ENCODE measurements at regions not wholly inside any gene's neighbourhood (a gene's known extent, or its start where the extent isn't known, plus 50 kb on each side); places are given as distances from the start of the nearest gene placed in this dataset.
"Not testable (repeated sequence)": the region's sequence is repeated elsewhere in the genome, so short reads cannot be mapped to it uniquely, and the experiment has no call there.

DNA sequence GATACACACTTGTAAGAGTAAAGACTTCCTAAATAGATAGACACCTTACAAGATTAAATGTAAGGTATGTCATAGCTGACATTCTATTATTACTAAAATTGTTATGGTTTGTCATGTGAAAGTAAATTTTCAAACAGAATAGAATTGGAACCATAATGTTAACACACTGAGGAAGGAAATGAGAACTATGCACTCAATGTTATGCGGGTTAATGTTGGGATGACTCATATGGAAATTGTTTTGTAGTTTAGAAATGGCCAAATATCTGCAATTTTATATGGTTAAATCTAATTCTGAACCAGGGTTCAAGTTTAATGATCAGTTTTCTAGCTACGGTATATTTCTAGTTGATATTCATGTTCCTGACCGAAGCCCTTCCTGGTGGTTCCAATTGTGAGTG, 214.2 kb upstream of the ADO start:
- no peak for DNase-seq

DNA sequence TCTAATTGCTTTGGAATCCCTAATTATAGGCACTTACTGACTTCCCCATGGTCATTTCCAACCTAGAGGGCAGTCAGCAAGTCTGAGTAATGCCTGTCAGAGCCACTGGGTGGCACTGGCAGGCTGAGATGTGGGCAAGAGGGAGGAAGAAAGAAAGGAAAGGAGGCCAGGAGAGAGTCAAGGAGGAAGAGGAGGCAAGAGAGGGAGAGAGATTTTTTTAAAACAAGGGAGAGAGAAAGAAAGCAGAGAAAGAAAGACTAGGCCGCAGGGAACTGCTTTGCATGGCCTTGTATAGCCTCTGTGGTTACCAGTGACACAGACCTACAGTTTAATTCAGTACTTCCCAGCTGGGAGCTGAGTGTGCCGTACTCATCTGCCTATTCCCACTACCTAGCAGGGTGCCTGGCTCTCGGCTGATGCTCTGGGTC, 210.4 kb upstream of the ADO start:
- DNase-seq, result peak; percentile 51

DNA sequence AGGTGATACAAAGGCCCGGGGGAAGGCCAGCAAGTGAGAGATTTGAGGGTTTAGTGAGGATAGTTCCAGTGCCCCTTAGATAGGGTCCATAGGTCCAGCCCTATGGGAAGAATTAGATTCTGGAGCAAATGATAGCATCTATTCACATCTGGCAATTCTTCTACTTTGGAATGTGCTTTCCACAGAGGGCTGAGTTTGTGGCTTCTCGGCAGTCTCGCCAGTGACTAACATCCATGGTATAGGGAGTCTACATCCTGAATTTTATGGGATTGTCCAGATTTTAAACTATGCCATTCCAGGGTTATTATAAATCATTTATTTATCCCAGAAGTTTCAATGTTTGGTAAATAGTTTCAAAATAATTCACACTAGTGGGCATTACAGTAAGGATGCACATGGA, 207.3 kb upstream of the ADO start:
- no peak for DNase-seq

DNA sequence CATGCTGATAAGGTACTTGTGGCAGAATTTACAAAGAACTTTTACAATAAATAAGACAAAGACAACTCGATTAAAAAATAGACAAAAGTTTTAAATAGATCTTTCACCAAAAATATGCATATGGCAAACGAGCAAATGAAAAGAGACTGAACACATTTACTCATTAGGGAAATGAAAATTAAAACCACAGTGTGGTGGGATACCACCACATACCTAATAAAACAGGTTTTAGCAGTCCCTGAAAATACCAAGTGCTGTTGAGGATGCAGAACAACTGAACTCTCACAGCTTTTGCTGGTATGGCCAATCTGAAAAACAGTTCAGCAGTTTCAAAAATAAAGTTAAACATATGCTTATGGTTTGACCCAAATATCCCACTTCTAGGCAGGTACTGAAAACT, 205.4 kb upstream of the ADO start:
- no peak for DNase-seq

DNA sequence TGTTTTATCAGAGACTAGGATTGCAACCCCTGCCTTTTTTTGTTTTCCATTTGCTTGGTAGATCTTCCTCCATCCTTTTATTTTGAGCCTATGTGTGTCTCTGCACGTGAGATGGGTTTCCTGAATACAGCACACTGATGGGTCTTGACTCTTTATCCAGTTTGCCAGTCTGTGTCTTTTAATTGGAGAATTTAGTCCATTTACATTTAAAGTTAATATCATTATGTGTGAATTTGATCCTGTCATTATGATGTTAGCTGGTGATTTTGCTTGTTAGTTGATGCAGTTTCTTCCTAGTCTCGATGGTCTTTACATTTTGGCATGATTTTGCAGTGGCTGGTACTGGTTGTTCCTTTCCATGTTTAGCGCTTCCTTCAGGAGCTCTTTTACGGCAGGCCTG, 198.0 kb upstream of the ADO start:
- DNase-seq, result not testable (repeated sequence)

DNA sequence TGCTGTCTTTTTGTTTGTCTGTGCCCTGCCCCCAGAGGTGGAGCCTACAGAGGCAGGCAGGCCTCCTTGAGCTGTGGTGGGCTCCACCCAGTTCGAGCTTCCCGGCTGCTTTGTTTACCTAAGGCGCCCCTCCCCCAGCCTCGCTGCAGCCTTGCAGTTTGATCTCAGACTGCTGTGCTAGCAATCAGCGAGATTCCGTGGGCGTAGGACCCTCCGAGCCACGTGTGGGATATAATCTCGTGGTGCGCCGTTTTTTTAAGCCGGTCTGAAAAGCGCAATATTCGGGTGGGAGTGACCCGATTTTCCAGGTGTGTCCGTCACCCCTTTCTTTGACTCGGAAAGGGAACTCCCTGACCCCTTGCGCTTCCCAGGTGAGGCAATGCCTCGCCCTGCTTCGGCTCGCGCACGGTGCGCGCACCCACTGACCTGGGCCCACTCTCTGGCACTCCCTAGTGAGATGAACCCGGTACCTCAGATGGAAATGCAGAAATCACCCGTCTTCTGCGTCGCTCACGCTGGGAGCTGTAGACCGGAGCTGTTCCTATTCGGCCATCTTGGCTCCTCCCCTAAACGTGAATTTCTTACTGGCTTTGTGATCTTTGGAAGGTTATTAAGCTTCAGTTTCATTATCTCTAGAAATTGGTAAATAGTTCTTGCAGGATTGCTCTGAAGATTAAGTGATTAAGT, 196.2 kb upstream of the ADO start:
- not testable (repeated sequence) for DNase-seq

DNA sequence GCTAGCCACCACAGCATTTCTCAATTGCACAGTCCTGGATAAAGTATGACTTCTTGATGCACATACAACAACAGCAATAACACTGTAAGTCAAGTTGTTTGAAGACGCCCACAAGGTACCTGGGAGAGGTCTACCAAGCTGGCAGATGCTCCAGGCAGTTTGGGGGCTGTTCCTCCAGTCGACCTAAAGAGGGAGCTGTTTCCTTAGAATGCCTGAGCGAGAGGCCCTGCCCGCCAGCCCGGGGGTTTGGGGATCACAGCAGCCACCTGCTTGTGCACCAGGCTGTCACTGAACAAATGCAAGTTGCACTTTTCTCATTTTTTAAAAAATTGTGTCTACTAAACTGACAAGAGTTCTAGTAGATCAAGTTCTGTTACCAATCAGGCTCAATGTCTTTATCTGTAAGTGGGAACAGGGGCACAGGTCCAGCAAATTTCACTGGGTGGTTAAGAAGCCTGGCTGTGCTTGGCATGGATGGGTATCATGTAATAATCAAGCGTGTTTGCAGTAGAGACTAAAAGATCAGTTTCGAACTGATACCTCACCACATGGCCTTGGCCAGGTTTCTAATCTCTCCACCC, 193.8 kb upstream of the ADO start:
- peak; percentile 44 for DNase-seq

DNA sequence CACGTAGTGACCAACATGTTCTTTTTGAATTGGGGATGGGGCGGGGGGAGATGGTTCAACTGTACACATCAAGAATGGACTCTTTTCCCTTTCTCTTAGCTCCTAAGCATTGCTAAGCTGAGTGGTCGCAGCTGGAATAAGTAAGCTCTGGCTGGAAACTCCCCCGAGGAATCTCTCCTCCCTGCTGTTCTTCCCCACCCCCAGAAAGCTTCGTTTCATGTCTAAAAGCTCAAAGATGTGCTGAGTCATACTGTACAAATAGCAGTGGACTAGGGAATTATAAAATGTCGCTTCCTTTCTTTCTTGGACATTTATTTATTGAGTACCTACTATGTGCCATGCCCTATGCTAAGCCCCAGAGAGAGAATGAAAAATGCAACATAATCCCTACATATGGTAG, 191.1 kb upstream of the ADO start:
- DNase-seq, result peak; percentile 29

DNA sequence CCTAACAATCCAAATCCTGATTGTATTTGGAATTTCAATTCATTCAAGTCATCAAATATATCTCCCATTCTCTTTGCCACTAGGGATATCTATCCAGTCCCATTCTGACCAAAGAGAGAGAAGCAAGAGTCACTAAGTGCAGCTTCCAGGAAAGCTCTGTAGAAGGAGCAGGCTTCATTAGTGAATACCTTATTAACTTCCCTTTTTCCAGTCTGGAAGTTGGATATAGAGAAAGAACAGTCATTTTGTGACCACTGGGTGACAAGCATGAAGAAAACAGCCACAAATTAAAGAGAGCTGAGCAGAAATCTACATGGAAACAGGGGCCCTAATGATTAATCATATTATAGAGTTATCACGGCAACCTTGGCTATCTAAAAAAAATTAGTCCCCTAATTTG, 190.7 kb upstream of the ADO start:
- DNase-seq, result no peak

DNA sequence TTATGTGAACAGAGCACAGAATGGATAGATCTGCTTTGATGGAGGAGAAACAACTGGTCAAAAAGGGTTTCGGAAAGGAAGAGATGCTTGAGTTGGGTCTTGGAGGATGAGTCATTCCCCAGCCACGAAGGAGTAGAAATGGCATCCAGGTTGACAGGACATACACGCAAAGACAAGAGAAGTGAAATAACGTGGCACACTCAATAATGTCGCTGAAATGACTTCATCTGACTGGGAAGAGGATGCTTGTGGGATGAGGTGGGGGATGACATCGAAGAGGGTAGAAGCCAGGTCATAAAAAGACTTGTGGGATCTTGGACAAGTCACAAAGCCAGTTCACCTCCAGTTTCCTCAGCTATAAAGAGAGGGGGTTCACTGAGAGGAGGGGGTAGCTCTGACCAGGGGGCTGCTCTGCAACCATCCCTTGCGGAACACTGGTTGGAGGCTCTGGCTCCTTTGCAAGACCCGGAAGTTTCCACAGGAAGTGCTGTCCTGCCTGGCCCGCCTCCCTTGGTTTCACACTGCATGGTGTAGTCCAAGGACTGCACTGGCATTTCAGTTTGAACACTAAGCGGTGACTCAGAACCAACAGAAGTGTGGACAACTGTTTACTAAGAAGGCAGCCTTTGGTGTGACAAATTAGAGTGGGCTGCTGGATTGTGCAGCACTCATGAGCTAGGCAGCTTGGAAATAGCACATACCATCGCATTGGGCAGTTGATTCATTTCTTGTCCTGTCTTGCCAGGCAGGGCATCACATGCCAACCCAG, 189.9 kb upstream of the ADO start:
- no peak for DNase-seq

DNA sequence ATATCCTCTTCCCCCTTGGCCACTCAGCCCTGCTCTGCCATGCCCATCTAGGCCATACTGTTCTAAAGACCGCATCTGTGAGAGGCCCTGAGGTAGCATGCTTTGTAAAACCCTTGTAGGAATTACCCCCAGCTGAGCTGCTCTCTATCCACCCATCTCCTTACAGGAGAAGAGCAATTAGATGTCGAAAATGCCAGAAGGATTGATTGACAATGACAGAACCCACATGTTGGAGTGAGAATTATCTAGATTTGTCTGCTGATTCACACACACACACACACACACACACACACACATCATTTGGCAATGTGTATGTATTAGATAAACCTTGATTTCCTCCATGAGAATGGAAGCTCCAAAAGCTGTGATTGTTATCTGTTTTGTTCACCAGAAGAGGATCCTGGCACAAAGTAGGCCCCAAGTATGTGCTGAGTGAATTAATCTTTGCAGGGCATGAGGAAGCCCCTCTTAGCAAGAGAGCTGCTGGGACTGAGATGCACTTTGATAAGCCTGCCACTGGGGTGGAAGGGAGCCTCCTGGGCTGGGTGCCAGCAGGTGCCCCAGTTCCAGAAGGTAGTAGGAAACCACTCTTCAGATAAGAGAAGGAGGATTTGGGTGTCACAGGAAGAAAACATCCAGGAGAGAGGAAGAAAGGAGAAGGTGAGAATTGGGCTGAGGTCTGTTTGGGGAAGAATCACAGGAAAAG, 187.5 kb upstream of the ADO start:
- no peak for DNase-seq

DNA sequence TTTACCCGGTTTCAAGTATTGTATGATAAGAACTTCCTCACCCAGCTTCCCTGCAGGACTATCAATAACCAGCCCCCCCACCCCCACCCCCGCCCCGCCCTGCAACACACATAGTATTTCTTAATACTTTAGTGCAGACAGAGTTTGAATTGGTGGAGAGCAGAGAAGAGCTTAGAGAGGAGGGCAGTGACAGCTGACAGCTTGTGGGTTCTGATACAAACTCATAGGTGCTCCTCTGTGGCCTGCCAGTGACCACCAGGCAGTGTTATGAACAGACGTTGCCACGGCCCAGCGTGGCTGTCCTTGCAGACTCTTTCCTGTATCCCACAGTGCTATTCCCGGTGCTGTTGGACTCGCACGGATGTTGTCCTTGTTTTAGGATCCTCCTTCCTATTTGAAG, 186.9 kb upstream of the ADO start:
- DNase-seq, result no peak

DNA sequence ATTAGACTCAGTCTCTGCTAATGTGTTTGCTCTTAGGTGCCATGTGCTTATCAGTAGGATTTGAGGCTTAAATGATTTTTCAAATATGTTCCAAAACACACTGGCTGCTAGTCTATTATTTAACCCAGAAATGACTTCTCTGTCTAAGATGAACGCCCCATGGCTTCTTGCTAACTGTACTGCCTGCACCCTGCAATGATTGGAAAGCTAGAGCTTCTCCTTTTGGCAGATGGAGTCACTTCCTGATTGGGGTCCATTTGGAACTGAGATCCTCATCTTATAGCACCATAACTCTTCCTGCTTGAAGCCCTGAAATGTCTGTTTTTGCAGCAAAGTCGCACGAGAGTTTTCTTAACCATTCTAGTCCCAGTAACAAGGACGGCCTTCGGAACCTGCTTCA, 186.5 kb upstream of the ADO start:
- DNase-seq, result no peak

DNA sequence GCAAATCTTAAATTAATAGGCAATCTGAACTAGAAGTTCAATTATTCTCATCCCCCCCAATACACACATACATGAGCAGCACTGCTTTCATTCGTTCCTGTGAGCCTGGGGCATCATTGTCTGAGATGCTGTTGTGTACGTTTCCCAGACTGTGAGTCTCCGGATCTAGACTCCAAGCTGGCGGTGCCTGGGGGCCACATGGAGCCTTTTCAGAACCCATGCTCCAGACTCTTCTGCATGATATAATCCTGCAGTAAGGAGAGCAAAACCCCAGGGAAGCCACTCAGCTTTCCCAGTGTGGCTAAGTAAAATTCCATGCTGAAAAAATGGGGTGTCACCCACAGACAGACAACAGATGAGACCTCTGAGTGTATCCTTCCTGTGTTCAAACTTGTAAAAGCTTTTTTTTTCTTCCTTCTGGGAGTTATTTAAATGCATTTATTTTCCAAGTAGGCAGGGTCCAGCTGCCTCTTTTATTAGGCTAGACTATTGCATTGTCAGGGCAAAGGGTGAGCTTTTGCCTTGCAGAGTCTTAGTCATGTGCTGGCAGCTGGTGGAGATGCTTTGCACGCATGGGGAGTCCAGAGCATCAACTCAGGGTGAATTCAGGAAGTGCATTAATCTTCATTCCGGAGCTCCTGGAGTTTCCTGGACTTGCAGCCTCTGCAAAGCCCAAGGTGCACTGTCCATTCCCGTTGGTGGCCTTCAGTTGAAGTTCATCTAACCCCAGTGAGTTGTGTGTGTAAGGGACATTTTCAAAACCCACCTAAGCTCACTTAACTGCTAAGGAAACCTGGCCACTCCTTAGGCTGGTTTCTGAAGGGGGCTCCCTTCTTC, 185.7 kb upstream of the ADO start:
- DNase-seq, result no peak

DNA sequence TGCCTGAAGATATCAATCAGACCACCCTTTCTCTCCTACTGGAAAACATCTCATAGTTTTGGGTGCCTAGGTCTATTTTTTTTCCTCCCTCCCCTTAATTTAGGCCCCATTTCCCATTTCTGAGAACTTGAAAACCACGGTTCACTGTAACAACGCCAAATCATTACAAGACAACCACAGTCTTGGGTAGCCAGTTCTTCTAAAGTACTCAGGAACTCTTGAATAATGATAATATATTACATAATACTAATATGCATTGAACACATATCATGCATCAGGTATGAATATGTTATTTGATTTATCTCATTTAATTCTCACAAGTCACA, 185.1 kb upstream of the ADO start:
- no peak for DNase-seq

DNA sequence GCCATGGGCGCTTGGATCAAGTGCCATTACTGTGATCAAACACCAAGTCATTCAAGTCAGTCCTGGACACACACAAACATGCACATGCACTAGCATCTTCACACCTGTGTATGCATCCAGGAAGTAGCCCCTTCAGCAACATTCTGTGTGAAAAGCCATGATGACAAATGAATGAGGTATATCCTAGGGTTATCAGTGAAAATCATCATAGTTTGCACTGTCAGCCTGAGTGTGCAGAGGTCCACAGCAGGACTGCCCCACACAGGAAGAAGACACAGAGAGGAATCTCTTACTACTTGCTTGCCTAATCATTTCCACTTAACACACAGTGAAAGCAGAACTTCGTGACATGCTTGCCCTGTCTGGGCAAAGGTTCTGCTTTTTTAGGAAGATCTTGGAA, 184.0 kb upstream of the ADO start:
- no peak for DNase-seq

DNA sequence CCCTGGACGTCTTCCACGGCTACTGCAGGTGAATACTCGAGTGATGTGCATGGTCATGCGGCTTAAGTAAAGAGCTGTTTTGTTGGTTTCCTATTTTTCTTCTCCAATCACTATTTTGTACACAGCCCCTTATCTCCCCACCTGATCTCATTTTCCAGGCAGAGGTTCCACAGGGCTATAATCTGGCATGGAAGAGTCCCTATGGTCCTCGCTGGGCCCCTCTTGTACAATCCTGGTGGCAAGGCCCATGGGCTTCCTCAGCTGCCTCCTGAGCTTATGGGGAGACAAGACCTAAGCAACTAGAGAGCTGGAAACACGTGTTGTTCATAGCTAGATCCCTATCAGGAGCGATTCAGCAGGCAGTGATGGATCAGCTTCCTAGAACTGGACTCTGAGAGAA, 181.3 kb upstream of the ADO start:
- DNase-seq, result no peak

DNA sequence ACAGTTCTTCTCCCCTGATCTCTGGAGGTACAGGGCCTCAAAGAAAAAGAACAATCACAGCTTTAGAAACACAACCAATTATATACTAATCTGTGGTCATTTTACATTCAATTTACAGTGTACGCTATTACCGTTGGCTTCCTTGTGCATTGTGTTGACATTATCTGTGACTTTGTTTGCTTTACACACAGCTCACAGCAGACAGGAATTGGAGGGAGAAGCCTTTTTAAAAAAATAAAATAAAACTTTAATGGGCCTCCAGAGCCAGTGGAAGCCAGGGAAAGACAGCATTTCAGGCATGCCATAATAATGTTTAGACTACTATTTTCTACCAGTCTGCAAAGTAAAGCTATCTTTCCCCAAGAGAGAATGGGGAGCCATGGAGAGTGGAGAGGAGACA, 179.0 kb upstream of the ADO start:
- DNase-seq, result no peak

DNA sequence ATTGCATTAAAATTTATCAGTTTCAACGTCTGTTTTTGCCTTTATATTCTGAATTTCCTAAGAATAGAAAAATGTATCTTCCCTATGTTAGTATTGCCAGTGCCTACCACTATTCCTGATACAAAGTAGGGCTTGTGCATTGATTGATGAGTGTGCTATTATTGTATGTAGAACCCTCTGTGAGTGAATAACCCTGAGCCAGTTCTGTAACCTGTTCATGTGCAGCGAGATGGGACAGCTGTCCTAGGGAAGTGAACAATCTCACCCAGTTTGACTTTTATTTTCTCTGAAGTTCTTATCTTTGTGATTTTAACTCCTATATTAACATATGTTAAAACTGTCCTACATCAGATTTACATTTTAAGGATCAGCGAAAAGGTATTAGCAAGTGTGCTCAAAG, 178.4 kb upstream of the ADO start:
- no peak for DNase-seq

DNA sequence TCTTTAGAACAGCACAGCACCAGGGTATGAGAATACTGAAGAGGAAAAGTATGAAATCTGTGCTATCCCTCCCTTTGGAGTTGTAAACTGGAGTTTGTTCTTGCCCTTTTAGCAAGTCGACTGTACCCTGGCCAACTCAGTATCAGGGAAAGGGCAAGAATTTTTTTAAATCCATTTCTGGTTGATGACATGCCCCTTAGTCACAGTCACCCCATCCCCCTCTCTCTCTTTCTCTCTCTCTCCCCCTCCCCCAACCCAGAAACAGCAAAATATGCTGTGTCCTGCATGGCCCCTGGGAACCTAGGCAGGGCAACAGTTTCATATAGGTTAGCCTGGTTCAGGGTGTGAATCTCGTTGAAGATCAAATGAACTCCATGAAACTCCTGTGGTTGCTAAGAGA, 177.7 kb upstream of the ADO start:
- no peak for DNase-seq

DNA sequence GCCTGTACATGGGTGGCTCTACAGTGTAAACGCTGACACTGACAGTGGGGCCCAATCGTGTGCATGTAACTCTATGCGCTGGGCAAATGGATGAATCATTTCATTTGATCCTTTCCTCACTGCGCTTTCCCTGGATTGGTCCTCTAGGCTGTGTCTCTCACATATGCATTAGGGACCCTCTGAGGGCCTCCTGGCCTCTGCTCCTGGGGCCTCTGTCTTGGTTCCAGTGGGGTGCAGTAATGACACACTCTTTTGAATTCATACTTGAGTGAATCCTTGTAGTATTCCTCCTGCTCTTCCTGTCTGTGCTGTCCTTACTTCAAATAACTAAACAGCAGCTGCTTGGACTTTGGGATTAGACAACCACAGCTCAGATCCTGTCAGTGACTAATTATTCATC, 176.5 kb upstream of the ADO start:
- no peak for DNase-seq

DNA sequence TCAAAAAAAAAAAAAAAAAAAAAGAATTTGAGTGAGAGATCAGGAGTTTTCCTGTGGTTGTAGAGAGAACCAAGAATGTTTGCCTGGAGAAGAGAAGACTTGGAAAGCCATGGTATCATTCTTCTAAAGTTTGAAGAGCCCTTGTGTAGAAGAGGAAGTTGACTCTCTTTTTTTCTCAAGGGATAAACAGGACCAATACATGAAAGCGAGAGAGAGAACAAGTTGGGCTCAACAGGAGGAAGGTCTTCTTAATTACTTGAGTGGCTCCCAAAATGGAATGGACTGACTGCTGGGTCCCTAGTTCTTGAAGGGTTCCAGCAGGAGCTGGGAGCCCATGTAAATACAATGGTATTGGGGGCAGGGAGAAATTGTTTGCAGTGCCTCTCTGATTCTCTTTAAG, 173.3 kb upstream of the ADO start:
- DNase-seq, result no peak

All from right kidney (tissue), 1 donor.